ENCODE measurements at regions not wholly inside any gene's neighbourhood (a gene's known extent, or its start where the extent isn't known, plus 50 kb on each side); places are given as distances from the start of the nearest gene placed in this dataset.

- no peak for DNase-seq (ENCODE audit: low read depth)
Measured at GRCh38 chr4:163967263-163967662, 472.8 kb downstream of the TMA16 start.

DNA sequence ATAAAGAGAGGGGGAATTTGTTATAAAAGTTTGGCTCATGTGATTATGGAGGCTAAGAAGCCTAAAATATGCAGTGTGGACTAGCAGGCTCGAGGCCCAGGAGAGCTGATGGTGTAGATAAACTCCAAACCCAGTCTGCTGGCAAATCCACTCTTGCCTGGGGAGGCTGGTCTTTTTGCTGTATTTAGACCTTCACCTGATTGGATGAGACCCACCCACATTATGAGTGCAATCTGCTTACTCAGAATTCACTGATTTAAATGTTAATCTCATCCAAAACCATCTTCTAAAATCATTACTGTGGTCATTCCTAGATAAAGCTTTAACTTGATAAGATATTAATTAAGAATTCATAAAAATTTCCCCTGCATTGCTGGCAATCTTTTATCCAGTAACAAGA lies 473.2 kb downstream of the TMA16 start:
- no peak for DNase-seq (ENCODE audit: low read depth)

DNA sequence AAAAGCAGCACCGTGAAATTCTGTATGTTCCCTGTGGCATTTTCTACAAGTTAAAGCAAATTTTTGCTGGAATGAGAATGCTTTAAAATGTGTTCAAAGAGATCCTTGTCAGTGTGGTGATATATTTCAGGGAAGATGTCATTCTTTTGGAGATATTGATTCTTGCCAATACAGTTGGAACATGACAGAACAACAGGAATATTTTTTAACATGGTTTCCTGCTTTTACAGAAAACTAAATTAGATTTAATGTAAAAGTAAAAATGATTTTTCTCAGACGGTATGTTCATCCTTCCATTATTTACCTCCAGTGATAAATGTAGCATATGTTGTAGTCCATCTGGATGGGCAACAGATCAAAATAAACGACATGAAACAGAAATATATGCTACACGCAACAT lies 474.8 kb downstream of the TMA16 start:
- DNase-seq (ENCODE audit: low read depth): no peak

DNA sequence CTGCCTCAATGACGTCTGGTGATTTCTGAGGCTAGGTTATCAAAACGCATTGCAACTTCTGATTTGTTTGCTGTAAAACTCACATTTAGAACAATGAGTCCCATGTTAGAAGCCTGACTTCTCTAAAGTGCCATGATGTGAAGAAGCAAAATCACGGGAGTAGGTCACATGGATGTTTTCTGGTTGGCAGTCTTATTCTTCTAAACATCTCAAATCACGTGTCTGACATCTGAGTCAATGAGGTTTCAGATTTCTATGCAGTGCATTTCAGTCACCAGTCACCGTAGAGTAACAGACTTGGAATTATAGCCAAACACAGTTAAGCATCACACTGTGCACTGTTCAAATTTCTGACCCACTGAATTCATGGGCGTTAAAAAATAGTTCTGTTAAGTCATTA lies 482.1 kb downstream of the TMA16 start:
- DNase-seq (ENCODE audit: low read depth): no peak

DNA sequence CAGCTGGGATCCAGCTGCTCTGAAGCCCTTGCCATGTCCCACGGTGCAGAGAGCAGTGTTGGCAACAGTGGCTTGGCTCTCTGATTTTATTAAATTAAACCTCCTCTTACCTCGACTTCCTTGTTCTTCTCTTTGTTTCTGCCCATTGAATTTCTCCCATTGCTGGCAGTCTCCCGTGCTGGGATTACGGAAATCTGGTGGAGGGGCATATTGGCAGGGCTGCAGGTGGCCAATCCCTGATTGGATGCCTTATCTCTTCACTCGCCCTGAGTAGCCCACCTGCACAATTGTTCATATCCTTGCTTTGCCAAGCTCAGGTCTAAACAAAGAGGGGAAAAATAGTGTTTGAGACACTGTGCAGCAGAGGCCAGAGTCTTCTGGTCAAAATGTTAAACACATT lies 493.9 kb downstream of the TMA16 start:
- no peak for DNase-seq (ENCODE audit: low read depth)

DNA sequence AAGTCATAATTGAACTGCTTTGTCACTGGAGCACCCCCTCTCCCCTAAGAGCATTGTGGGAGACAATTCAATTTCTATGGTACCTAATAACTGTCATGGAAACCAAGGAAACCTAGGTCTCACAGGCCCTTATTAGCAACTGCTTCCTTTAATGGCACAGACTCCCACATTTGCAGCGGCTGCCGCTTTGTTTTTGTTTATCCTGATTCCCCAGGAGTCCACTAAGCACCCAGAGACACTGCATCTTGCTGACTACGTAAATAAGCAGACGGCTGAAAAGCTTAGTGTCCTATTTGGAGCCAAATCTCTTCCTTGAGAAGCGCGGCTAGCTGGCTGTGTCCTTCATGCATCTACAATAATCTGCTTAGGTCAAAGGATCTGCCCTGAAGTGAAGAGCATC lies 494.4 kb downstream of the TMA16 start:
- DNase-seq (ENCODE audit: low read depth): no peak

- DNase-seq (ENCODE audit: low read depth): peak; percentile 2
Measured at GRCh38 chr4:163991298-163991865, 496.9 kb downstream of the TMA16 start.

DNA sequence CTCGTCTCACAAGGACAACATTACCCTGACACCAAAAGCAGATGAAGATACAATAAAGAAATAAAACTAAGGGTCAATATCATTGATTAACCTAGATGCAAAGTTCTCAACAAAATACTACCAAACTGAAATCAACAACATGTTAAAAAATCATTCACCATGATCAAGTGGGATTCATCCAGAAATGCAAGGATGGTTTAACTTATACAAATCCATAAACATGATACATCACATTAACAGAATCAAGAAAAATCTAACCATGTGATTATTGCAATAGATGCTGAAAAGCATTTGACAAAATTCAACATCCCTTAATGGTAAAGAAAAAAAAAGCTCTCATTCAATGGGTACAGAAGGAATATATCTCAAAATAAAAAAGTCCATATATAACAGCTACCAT lies 514.9 kb downstream of the TMA16 start:
- no peak for DNase-seq (ENCODE audit: low read depth)

- no peak for DNase-seq (ENCODE audit: low read depth)
Measured at GRCh38 chr4:164011791-164012190, 517.3 kb downstream of the TMA16 start.

- peak; percentile 39 for DNase-seq (ENCODE audit: low read depth)
Measured at GRCh38 chr4:164012396-164013027, 518.0 kb downstream of the TMA16 start.

- DNase-seq (ENCODE audit: low read depth): no peak
Measured at GRCh38 chr4:164021947-164022346, 527.5 kb downstream of the TMA16 start.

DNA sequence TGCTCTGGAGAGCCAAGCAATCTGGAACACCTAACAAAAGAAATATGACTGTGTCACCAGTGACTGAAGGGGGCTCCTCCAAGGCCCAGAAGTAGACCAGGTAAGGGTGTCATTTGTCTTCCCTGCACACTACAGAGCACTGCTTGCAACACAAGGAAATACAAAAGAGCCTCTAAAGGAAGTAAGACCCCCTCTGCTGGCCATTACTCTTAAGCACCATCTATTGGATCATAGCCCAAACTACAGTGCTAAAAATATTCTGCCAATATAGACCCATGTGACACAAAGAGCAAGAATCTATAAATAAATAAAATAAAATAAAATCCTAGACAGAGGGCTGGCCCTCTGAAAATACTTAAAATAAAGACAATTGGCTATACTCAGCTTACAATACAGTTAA lies 528.7 kb downstream of the TMA16 start:
- peak; percentile 3 for DNase-seq (ENCODE audit: low read depth)

GRCh38 chr4:164027805-164028204 lies 533.3 kb downstream of the TMA16 start:
- DNase-seq (ENCODE audit: low read depth): no peak

- no peak for DNase-seq (ENCODE audit: low read depth)
Measured at GRCh38 chr4:164039482-164039881, 545.0 kb downstream of the TMA16 start.

- no peak for DNase-seq (ENCODE audit: low read depth)
Measured at GRCh38 chr4:164056426-164057142, 562.1 kb downstream of the TMA16 start.

- no peak for DNase-seq (ENCODE audit: low read depth)
Measured at GRCh38 chr4:164058776-164059445, 564.4 kb downstream of the TMA16 start.

DNA sequence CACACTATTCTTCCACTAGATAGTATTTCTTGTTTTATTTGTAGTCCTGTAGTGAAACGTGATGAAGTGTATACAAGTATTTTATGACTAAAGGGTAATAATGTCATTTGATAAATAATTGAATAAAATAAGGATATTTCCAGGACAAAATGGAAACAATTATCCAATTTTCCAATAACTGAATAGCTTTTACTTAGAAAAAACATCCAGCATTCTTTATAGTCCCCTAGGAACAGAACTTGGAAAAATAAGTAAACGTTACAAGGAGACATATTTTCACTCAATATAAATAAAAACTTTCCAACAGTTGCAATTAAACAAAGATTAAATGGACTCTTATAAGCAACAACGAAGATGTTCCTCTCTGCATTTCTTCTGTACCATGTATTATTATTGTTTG lies 566.0 kb downstream of the TMA16 start:
- DNase-seq (ENCODE audit: low read depth): no peak

DNA sequence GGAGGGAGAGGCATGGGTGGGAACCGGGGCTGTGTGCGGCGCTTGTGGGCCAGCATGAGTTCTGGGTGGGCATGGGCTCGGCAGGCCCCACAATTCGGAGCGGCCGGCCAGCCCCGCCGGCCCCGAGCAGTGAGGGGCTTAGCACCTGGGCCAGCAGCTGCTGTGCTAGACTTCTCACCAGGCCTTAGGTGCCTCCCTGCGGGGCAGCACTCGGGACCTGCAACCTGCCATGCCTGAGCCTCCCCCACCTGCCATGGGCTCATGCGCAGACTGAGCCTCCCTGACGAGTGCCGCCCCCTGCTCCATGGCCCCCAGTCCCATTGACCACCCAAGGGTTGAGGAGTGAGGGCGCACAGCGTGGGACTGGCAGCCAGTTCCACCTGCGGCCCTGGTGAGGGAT lies 573.9 kb downstream of the TMA16 start:
- no peak for DNase-seq (ENCODE audit: low read depth)

DNA sequence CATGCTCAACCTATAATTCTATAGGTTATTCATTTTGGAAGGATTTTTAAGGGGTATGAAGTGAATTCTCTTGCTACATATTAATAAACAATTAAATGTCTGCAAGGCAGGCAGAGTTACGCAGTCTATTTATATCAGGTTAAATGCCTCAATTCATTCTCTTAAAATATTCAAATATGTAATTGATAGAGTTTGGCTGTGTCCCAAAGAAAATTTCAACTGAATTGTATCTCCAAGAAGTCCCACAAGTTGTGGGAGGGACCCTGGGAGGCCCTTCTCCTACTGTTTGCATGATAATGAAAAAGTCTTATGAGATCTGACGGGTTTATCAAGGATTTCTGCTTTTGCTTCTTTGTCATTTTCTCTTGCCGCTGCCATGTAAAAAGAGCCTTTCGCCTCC lies 576.1 kb downstream of the TMA16 start:
- no peak for DNase-seq (ENCODE audit: low read depth)

- no peak for DNase-seq (ENCODE audit: low read depth)
Measured at GRCh38 chr4:164081371-164081770, 586.9 kb downstream of the TMA16 start.

DNA sequence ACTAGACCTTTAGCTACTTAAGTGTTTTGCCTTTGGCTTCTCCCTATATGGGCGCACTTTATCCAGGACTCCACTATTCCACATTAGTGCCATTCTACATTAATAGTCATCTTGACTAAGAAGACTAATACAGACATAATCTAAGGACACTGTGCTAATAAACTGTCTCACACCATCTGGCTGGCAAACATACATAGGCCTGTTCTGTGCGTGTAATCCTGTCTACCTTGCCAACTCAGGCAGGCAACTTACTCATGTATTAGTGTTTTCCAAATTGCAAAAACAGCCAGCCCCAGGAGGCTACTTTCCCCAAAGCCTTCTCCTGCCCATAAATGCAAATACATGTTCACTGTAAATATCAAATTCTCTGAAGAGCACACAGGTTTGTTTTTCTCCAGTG lies 587.3 kb downstream of the TMA16 start:
- DNase-seq (ENCODE audit: low read depth): no peak

- DNase-seq (ENCODE audit: low read depth): no peak
Measured at GRCh38 chr4:164087733-164088132, 593.2 kb downstream of the TMA16 start.

Data from amniotic epithelial cell (primary cell).